ENCODE measurements at regions not wholly inside any gene's neighbourhood (a gene's known extent, or its start where the extent isn't known, plus 50 kb on each side); places are given as distances from the start of the nearest gene placed in this dataset.
"Not testable (repeated sequence)": the region's sequence is repeated elsewhere in the genome, so short reads cannot be mapped to it uniquely, and the experiment has no call there.

DNA sequence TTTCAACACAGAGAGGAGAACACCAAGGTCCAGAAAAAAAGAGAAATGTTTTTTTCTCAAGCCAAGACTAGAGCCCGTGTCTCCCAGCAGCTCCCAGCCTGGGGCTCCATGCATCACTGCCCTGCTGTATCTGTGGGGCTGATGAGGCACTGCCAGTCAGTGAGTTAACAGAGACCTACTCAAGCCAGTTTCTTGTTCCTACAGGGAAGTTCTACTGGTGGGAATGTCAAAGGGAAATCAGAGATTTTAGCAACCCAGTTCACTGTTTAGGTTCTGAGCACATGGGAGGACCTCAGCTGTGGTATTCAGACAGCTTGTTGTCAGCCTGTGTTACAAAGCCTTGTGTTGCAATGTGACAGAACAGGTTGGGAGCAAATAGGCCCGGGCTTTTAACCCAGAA lies 234.3 kb downstream of the TLE3 start:
- no peak for DNase-seq (ENCODE audit: low spot score)

DNA sequence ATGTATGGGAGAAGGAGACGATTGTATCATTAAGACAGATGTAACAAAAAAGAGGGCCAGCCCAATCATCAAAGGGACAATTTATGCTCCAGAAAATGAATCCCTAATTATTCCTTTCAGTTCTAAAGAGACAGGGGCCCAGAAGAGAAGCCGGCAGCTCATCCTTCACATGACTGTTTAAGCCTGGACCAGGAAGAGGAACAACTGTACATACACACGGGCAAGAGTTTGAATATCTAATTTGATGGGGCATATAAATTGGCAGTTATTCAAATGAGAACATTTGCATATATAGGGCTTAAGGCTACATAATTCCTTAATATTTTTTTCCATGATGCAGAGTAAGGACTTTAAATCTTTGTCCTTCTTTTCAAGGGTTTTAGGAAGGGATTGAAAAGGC lies 232.3 kb downstream of the TLE3 start:
- no peak for DNase-seq (ENCODE audit: low spot score)

DNA sequence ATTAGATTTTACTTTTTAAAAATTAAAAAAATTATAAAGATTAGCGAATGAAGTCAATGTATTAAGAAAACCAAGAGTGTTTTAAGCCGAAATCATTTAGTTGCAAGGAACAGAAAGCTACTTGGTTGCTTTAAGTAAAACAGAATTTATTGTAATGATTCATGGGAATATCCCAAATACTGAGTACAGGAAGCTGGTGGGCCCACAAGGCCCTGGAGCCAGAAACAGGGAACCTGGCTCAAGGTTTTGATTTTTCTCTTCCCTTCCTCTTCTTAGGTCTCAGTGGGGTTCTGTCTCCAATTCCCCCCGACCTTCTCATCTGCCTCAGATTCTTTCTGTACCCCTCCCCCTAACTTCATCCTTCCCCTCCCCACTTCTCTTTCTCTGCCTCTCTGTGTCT lies 229.0 kb downstream of the TLE3 start:
- no peak for DNase-seq (ENCODE audit: low spot score)

DNA sequence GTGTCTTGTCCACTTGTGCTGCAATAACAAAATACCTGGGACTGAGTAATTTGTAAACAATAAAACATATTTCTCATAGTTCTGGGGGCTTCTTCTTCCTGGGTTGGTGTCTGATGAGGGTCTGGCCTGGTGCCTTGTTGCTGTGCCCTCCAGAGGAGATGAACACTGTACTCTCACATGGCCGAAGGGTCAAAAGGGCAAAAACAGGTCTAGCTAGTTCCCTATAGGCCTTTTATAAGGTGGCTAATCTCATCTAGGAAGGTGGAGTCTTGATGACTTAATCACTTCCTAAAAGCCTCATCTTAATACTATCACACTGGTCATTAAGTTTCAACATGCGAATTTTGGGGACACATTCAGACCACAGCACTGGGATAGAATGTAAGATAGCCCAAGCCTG lies 228.4 kb downstream of the TLE3 start:
- no peak for DNase-seq (ENCODE audit: low spot score)

DNA sequence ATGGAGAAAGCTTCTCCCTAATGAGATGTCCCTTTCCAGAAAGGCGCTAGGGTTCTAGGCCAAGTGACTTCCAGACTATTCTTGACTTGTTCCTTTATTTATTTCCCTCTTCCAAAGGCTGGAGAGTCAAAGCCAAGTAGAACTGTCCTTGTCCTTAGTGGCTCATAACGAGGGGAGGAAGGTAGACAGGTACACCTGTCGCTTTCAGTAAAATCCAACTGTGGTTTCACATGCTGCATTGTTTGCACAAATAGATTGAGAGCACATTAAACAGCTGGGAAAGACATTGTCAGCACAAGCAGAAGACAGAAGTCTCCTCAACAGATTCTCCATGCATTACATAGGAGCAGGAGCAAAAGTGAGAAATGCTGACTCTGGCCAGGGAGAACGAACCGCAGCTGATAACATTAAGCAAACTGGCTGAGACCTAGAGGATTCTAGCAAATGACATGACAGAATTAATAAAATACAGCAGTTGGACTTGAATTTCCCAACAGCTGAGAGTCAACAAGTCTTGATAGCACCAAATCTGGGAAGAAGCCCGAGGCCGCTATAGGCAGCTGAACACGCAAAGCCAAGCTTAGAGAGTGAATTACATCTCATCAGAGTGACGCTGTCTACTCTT lies 227.7 kb downstream of the TLE3 start:
- no peak for DNase-seq (ENCODE audit: low spot score)

DNA sequence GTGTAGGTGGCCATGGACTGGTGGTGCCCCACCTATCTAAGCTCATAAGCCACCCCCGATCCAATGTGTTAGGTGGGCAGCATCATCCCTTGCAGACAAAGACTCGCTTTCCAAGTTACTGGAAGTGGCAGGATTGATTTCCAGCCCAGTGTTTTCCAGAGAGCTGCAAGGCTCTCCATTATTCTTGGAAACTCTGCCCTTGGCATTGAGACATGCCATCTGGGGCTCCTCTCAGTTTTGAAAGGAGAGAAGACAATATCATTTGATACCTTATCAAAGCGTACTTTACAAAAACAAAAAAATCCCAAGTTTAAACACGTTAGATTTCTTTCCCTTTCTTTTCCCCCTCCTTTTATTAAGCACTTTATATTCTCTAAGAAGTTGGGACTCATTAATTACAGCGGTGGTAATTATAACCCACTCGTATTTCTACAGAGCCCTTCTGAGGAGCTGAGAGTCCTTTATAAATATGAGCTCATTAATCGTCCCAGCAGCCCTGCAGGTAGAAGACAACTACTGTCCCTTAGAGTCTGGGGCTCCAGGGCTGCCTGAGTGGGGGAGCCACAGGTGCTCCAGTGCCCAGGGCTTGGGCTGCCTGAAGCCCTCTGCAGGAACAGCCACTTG lies 226.1 kb downstream of the TLE3 start:
- no peak for DNase-seq (ENCODE audit: low spot score)

DNA sequence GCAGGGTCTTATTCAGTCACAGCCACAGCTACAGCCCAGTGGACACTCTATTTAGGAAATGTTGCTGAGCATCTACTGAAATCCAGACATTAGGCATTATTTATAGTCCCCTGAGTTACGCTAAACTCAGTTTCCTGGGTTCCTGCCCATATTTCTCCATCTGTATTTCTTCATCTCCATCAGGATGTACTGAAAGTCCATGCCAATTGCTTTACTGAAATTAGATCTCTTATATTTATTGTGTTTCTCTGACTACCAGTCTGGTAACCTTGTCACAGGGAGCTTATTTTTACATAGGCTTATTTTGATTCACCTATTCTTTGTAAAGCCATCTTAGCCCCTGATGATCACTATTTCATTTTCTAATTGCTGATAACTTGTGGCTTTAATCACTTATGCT lies 223.9 kb downstream of the TLE3 start:
- no peak for DNase-seq (ENCODE audit: low spot score)

DNA sequence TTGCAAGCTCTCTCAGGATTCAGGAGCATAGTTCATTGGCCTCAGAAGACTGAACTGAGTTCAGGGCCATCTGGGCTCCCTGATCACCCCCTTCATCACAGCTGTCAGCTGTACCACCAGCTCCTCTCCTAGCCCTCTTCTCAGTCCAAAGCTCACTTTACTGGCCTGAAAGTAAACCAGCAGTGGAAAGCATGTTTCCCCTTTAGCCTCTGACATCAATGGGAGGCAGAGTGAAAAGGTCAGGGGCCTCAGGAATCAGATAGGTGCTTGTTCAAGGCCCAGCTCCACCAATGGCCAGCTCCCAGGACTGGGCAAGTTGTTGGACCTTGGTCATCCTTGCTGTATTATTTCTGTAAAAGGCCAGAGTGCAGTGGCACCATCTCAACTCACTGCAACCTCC lies 223.4 kb downstream of the TLE3 start:
- DNase-seq (ENCODE audit: low spot score): no peak

DNA sequence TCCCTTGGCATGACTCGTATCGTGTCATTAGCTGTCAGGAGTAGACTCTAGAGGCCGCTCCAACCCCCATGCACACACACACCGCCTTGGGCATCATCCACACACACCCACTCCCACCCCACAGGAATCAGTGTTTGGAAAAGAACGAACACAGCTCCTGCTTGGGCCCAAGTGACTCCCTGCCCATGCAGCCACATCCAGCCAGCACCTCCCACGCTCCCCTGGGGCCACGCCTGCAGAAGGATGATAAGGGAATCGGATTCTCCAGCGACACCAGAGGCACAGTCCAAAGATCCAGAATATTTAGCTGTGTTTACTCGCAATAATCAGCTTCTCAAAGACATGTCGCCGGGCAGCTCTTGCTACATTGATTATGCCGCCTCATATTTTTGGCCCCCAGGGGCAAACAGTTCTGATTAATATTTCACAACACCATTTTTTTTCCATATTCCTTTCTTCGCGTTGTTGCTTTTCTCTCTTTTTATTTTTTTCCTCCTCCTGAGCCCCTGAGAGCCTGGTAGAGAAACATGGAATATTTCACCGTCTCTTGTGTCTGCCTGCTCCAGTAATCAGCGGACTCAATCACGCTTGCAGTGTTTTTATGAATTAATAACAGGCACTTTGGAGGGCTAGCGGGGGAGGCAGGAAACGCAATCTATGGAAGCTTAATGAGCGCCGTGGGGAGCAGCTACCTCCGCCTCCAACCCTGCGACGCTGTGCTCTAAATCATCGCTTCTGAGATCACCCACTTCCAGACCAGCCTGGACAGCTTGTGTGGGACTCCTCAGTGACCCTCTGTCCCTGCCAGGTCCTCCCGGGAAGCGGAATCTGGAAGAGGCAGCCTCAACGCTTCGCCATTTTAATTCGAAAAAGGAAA lies 221.4 kb downstream of the TLE3 start:
- no peak for DNase-seq (ENCODE audit: low spot score)

DNA sequence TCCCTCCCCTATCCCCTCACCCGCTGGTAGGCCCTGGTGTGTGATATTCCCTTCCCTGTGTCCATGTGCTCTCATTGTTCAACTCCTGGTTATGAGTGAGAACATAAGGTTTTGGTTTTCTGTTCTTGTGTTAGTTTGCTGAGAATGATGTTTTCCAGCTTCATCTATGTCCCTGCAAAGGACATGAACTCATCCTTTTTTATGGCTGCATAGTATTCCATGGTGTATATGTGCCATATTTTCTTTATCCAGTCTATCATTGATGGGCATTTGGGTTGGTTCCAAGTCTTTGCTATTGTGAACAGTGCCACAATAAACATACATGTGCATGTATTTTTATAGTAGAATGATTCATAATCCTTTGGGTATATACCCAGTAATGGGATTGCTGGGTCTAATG lies 217.8 kb downstream of the TLE3 start:
- DNase-seq (ENCODE audit: low spot score): not testable (repeated sequence)

DNA sequence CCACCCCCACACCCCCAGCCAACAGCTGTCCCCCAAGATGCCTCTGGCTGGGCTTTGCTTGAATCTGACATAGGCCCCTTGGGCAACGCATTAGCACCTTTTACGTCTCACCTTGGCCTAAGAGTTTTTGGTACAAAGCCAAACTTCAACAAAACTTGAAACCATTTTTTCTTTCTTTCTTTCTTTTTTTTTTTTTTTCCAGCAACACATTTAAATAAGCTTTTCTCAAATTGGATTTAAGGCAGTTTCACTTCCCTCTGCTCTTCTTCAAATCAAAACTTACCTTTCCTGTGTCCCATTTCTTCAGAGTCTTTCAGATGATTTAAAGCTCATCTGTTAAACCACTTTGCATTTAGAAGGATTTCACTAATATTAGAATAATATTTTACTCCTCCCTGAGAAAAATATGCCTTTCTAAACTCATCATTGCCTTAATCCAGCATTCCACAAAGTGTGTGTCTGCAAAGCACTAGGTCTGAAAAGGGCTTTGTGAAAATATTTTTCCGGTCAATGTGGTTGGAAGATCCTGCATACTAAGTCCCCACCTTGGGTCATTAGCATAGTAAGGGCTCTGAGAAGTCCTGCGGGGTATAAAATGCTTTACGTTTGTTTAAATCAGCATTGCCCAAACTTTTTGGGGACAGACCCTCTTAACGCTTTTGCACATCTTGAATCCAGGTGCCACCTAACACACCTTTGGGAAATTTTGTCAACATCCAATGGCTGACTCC lies 217.0 kb downstream of the TLE3 start:
- no peak for DNase-seq (ENCODE audit: low spot score)

DNA sequence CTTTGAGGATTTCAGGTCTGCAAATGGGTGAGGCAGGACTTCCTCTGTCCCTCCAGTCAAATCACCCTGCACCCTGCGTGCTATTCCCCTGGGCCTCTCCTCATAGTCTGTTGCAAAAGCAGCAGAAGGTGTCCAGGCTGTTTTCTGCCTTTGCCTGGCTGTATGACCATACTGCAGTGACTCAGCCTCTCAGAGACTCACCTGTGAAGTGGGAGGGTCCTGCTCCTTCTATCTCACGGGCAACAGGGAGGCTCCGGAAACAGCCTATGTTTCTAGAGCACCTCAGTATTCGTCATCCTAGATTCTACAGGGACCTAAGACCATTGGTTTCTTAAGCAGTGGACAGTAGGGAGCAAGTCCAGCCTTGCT lies 216.4 kb downstream of the TLE3 start:
- no peak for DNase-seq (ENCODE audit: low spot score)

DNA sequence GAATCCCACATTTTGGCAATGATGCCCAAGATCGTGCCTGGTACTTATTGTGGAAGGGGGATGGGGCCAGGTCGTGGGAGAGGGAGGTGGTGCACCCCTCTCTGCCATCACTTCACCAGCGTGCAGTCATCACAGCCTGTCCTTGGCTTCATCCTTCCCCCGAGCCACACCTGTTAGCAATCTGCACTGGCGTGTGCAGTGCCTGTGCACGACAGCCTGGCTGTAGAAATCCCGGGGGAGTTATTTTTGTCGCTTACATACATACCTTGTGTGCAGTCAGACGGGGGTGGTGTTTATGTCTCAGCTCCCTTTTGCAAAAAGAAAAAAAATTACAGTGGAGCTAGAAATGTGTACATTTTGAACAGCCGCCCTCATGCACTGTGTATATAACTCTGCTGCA lies 216.0 kb downstream of the TLE3 start:
- no peak for DNase-seq (ENCODE audit: low spot score)

DNA sequence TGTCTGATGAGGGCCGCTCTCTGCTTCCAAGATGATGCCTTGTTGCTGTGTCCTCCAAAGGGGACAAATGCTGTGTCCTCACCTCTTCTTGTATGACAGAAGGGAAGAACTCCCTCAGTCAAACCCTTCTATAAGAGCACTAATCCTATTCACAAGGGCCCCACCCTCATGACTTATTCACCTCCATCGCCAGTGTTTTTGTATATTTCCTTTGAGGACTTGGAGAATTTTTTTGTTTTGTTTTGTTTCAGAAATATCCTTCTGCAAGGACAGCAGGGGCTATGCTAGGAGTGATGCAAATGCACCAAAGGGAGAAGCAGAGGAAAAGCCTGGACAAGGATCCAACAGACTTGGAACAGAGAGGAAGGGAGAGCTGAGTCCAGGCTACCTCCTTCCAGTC lies 214.4 kb downstream of the TLE3 start:
- DNase-seq (ENCODE audit: low spot score): no peak

DNA sequence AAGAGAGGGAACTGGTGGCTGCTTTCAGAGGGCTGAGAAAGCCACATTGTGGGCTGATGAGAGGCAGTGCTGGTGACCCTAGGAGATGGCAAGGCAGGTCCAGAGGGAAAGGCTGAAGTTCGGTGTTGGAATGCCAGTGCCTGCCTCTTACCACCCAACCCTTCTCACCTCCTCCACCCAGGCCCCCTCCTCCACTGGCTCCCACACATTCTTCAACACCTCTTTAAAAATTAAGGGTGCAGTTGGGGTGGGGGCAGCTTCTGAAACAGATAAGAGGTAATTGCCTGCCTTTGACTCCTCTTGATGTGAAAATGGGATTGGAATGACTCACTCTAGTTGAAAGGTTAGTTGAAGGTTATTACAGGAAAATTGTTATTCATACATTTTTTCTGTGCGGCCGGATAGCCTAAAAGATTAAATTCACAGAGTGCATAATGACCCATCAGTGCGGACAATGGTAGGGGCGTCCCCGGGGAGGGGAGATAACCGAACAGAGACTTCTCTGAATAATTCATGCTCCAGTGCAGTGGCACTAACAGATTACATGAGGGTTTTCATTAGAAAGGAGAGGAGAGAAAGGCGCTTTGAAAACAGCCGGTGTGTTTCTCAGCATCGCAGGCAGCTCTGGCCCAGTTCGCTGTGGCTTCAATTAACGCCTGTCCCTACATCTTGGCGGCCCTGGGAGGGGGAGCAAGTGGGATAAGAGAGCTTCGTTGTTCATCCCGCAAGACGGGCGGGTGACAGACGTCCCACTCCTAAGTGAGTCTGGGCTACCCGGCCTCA lies 212.4 kb downstream of the TLE3 start:
- no peak for DNase-seq (ENCODE audit: low spot score)

DNA sequence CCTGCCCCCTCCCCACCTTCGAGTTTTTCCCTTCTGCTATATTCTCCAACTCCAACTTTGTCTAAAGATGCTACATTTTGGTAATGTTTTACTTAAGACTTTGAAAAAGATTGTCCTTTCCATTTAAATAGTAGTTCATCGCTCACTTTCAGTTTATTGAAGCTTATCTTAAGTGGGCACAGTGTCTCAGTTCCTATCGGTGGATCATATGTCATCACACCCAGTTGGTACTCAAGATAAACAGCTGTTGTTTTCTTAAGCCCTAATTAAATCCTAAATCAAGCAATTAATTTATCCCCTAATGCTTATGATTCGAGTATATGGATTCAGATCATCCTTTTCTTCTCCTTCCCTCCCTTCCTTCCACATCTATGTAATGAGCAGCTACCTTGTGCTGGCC lies 210.7 kb downstream of the TLE3 start:
- DNase-seq (ENCODE audit: low spot score): no peak

DNA sequence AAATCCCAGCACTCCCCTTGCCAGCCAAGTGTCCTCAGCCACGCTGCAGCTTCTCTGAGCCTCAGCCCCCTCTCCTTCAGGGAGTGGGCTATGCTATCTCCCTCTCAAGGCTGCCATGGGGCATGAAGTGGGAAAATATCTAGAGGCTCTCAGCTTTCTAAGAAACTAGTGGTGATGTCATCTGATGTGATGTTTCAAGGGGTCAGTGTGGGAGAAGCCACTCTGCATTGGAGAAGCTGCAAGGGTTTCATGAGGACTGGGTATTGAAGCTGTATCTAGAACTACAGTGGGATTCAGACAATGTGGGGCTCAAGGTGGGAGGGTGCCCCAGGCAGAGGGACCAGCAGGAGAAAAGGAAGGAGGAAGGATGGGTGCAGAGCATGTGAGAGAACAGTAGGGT lies 210.2 kb downstream of the TLE3 start:
- no peak for DNase-seq (ENCODE audit: low spot score)

DNA sequence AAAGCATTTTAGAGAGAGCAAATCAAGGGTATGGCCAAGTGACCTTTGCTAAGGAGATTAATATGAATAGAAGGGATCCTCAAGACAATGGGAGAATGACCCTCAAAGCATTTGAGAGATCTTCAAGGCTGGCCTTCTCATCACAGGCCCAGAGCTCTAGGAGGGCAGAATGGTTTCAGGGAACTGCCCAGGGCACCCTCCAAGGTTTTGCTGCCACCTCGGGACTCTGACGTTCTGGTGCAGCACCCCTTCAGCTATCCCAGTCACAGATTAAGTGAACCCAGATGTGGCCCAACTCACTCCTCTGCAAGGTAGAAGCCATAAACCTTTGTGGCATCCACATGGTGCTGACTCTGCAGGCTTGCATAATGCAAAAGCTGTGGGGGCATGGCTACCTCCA lies 209.3 kb downstream of the TLE3 start:
- DNase-seq (ENCODE audit: low spot score): no peak

DNA sequence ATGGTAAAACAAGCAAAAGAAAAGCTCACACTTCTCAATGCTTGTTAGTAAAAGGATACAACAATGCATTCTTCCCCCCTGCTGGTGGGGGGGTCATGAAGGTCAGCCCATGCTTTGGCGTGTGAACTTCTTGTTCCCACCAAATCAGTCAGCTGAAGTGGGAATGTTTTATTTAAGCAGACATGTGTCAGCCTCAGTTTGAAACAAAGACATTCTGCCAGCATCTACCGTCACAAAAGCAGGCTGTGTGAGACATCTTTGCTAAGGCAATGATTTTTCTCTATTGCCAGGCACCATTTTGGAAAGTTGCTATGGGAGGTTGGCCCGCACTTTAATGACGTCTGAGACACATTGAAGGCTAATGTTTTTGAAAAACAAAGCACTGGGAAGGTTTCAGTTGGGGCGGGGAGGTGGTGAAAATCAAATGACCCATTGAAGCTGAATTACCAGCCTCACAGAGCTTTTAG lies 206.6 kb downstream of the TLE3 start:
- no peak for DNase-seq (ENCODE audit: low spot score)

DNA sequence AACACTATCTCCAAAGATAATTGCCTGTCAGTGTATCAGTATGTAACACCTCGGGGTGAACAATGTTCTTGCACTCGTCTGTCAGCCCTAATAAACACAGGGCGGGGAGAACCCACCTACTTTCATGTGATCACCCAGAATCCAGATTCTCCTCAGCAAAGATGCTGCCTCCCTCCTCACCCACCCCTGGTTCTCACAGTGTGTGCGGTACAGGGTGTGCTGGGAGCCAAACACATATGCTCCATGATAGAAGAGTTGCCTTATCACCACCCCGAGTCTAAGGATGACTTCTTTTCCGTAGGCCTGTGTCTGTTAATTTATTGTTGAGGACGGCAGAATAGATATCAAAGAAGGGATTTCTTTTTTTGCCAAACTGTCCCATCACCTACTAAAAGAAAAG lies 206.1 kb downstream of the TLE3 start:
- DNase-seq (ENCODE audit: low spot score): no peak

DNA sequence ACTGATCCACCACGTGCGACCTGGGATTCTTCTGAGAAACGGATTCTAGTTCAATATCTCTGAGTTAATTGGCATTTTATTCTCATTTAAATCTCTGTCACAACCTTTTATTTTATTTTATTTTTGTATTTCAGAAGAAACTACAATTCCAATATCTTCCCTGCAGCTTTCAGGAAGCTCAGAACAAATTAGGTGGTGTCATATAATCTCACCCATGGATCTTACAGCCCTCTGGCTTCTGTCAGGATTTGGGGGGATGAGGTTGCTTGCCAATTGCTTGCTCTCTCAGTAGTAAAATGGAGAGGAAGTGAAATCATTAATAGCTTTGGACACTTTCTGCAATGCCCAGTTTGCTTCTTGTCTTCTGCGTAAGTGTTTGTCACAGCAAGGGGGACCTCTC lies 205.4 kb downstream of the TLE3 start:
- DNase-seq (ENCODE audit: low spot score): no peak

DNA sequence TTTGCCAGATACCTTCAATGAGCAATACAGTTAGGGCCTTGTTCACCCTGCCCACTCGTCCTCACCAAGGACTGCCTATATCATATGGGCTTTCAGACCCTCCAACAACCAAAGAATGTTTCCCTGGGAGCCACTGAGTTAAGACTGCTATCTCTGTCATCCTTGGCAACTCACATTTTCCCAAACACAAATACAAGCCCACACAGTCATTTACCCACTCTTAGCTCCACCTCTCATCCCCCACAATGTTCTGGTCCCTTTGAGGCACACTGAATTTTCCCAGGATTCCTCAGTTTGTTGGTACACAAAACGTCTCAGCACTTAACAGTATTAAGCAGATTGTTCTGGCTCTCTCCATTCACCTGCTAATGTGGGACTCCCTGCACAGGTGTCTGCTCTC lies 204.6 kb downstream of the TLE3 start:
- no peak for DNase-seq (ENCODE audit: low spot score)

Data from left forelimb (tissue), 1 donor.